Retinal pigment epithelial cell (primary cell): ENCODE measurements at regions not wholly inside any gene's neighbourhood (a gene's known extent, or its start where the extent isn't known, plus 50 kb on each side); places are given as distances from the start of the nearest gene placed in this dataset.

Source experiments
- DNase-seq: peaks from one replicate; pipeline ENCODE4 v3.0.0-alpha.2; 2010; ENCODE audit warnings: low read depth
- H3K4me3 ChIP-seq: 2 replicates; pipeline ENCODE4 v1.5.1; 2011; ENCODE audit warnings: mild to moderate bottlenecking, low read length, control low read depth, moderate library complexity
- CTCF ChIP-seq: conservative IDR thresholded peaks from 2 replicates; pipeline ENCODE4 v1.5.1; 2011; ENCODE audit warnings: low read depth, low read length, control low read depth, inconsistent platforms

GRCh38 chr9:22198681-22199080 is 189.6 kb upstream of the CDKN2B start:
- TF ChIP-seq CTCF: no peak
- no peak overlapping the region for H3K4me3 ChIP-seq
- DNase-seq: no peak

DNA sequence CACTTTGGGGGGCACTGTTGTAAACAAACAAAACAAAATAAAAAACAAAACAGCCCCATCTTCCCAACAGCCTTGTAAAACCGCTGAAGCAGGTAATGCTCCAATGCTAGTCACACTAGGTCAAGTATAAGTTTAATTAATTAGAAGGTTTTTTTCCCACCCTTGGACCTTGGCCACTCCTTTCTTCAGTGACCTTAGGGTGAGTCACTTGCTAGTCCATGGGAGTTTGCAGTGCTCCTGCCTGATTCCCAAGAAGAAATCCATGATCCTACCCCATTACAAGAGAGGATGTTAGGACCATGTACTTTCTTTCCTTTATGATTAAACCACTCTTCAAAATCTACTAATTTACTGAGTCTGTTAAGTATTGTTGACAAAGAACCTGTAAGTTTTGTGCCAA is 192.2 kb upstream of the CDKN2B start:
- no peak for DNase-seq
- no peak for TF ChIP-seq CTCF
- no peak overlapping the region for H3K4me3 ChIP-seq

- DNase-seq: no peak
- H3K4me3 ChIP-seq: no peak overlapping the region
- no peak for TF ChIP-seq CTCF
These were observed 194.4 kb upstream of the CDKN2B start for GRCh38 chr9:22203371-22204138.

GRCh38 chr9:22204240-22204639 is 195.1 kb upstream of the CDKN2B start:
- H3K4me3 ChIP-seq: no peak overlapping the region
- TF ChIP-seq CTCF: no peak
- no peak for DNase-seq

- no peak for DNase-seq
- H3K4me3 ChIP-seq: no peak overlapping the region
- no peak for TF ChIP-seq CTCF
These were observed 197.7 kb upstream of the CDKN2B start for GRCh38 chr9:22206833-22207232.

DNA sequence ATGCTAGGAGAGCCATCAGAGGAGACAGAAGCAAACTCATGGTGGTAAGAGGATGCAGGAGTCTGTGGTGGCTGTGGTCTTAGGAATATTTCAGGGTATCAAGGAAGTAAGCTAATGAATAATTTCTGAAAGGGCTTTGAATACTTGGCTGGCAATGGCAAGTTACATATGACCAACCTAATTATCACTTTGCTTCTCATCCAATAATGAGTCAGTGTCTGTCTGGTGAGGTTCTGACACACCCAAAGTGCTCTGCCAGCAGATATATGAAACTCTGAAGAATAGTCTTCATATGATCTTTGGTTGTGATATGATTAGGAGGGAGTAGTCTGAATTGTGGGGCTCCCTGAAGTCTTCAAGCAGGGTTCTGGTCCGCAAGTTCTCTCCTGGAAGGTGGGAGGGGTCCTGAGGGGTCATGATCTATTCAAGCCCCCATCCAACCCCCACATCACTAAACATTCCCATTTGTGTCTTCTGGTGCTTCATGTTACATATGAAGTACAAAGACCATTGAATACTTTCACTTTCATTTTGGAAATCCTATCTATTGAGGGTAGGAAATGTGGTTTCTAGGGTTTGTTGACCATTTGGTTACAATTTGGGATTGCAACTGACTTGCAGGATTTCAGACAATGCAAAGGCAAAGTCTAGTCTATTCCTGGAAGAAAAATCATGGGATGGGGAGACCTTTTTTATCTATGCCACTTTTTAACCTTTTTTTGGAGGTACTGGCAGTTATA is 199.9 kb upstream of the CDKN2B start:
- TF ChIP-seq CTCF: no peak
- no peak for DNase-seq

DNA sequence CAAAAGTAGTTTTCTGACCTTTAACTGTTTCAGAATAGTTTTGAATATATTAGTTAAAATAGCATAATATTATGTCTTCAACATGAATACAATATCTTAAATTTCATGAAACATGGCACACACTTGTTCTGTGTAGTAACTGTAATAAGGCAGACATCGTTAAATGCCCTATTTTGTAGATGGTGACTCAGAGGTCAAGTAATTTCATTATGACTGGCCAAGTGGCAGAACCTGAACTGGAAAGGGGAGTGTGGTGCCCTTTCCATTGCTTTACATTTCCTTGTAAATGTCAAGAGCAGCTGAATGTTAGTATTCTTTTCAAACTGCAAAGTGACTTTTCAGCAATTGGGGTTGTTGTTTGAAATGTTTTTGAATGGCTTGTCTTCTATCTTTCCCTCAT is 201.2 kb upstream of the CDKN2B start:
- no peak for TF ChIP-seq CTCF
- no peak overlapping the region for H3K4me3 ChIP-seq
- no peak for DNase-seq

More for the DNA sequence above, 199.9 kb upstream of the CDKN2B start:
- no peak overlapping the region for H3K4me3 ChIP-seq
